K562 (cell line): ENCODE measurements at regions not wholly inside any gene's neighbourhood (a gene's known extent, or its start where the extent isn't known, plus 50 kb on each side); places are given as distances from the start of the nearest gene placed in this dataset.

Source experiments
- ATAC-seq: fragments of 200-7000 bp; cut with Tn5 transposase; 3 replicates; pipeline ENCODE4 v1.9.1; 2020; ENCODE audit warnings: moderate library complexity
- BruUV-seq: library from RNA; stranded (reverse); fragments of 400-500 nt; replicated peaks from 2 replicates; lab custom pipeline; 2021; lab: Mats Ljungman, UMichigan
- CTCF ChIA-PET: fragments of 300-600 bp; formaldehyde crosslinking; extraction: SDS; loops from one replicate; lab custom pipeline; 2021; ENCODE audit warnings: low intra/inter-chr PET ratio; lab: Yijun Ruan, JAX
- POLR2A ChIA-PET: fragments of 300-600, 350-650 bp; sonication (Branson Sonifier 250); formaldehyde crosslinking; extraction: SDS; loops from one replicate; lab custom pipeline; 2021; ENCODE audit warnings: antibody characterized with exemption, inconsistent platforms; lab: Yijun Ruan, JAX
- DNase-seq, 4 experiments: peaks; one replicate each; pipeline versions ENCODE4 v3.0.0 to v3.0.0-alpha.2; 2011 to 2018; ENCODE audit warnings: low spot score in 3 of 4, mixed read lengths in 3 of 4; ENCODE audit errors: extremely low read depth in 1 of 4
- FAIRE-seq: peaks from 2 replicates; lab custom pipeline; 2011; peaks lifted over from hg19 to GRCh38; lab: Jason Lieb, UNC
- H2AFZ ChIP-seq: 2 replicates; pipeline ENCODE4 v1.6.0; 2011; ENCODE audit warnings: low read depth, low read length, control low read depth, inconsistent platforms
- H3K27ac ChIP-seq: fragments of 200-600 bp; 3 replicates; pipeline ENCODE4 v1.8.0; 2011; ENCODE audit warnings: low read depth, mild to moderate bottlenecking, control low read depth, inconsistent platforms, low read length, moderate library complexity, mixed read lengths; ENCODE audit errors: extremely low read depth
- H3K27me3 ChIP-seq, 2 experiments: fragments of 300-600 bp in 1 of 2; 2 replicates in 1 of 2; 3 replicates in 1 of 2; pipeline versions ENCODE4 v1.6.0 to v1.8.0; 2011; ENCODE audit warnings: inconsistent platforms in 2 of 2, low read length in 2 of 2, mild to moderate bottlenecking in 1 of 2, mixed read lengths in 1 of 2, moderate library complexity in 1 of 2; ENCODE audit not compliant: control insufficient read depth in 2 of 2, insufficient read depth in 2 of 2
- H3K36me3 ChIP-seq: fragments of 300-600 bp; 3 replicates; pipeline ENCODE4 v1.8.0; 2011; ENCODE audit warnings: mild to moderate bottlenecking, low read length, inconsistent platforms; ENCODE audit not compliant: control insufficient read depth, insufficient read depth
- H3K4me1 ChIP-seq, 2 experiments: fragments of 200-600 bp in 1 of 2; replicated peaks in 1 of 2; 2 replicates in 1 of 2; 3 replicates in 1 of 2; pipeline versions ENCODE4 v1.5.1 to v1.8.0; 2011; ENCODE audit warnings: inconsistent platforms in 2 of 2, low read length in 2 of 2, mild to moderate bottlenecking in 1 of 2, mixed read lengths in 1 of 2, moderate library complexity in 1 of 2; ENCODE audit not compliant: control insufficient read depth in 2 of 2, insufficient read depth in 2 of 2
- H3K4me2 ChIP-seq: 2 replicates; pipeline ENCODE4 v1.6.1; 2011; ENCODE audit warnings: low read length, control low read depth, inconsistent platforms, mixed read lengths; ENCODE audit not compliant: insufficient read depth
- H3K4me3 ChIP-seq: fragments of 200-600 bp; sonication (generic), shearing (Covaris generic); 2 replicates; pipeline ENCODE4 v1.5.1; 2016; ENCODE audit warnings: control low read depth, inconsistent platforms
- H3K79me2 ChIP-seq: fragments of 200-600 bp; 3 replicates; pipeline ENCODE4 v1.8.0; 2011; ENCODE audit warnings: low read length, inconsistent platforms; ENCODE audit not compliant: control insufficient read depth, insufficient read depth
- H3K9ac ChIP-seq, 2 experiments: 2 replicates each; pipeline versions ENCODE4 v1.6.0 to v1.6.1; 2011; ENCODE audit warnings: low read depth in 2 of 2, low read length in 2 of 2, control low read depth in 1 of 2, inconsistent platforms in 1 of 2, mild to moderate bottlenecking in 1 of 2, mixed read lengths in 1 of 2; ENCODE audit not compliant: insufficient read depth in 1 of 2
- H3K9me1 ChIP-seq: one replicate; pipeline ENCODE4 v1.6.0; 2011; ENCODE audit warnings: inconsistent platforms, mild to moderate bottlenecking, low read length, moderate library complexity; ENCODE audit not compliant: control insufficient read depth, insufficient read depth
- H3K9me3 ChIP-seq: replicated peaks from 2 replicates; pipeline ENCODE4 v1.5.1; 2011; ENCODE audit warnings: low read depth, low read length, inconsistent platforms; ENCODE audit not compliant: control insufficient read depth, insufficient read depth
- H4K20me1 ChIP-seq: replicated peaks from 2 replicates; pipeline ENCODE4 v1.6.1; 2011; ENCODE audit warnings: low read length, inconsistent platforms, mixed read lengths; ENCODE audit not compliant: control insufficient read depth, insufficient read depth
- FOS ChIP-seq: IDR thresholded peaks from 3 replicates; pipeline ENCODE4 v1.6.1; 2011; ENCODE audit not compliant: insufficient read length; ENCODE audit errors: extremely low read depth
- HDAC2 ChIP-seq: fragments of 450-650 bp; IDR thresholded peaks from 2 replicates; pipeline ENCODE4 v1.6.1; 2016; ENCODE audit warnings: mild to moderate bottlenecking
- KDM5B ChIP-seq: fragments of 200-600 bp; sonication (generic); IDR thresholded peaks from 2 replicates; pipeline ENCODE4 v1.6.1; 2012; ENCODE audit warnings: low read depth, mild to moderate bottlenecking, moderate library complexity, low read length, control low read depth, inconsistent platforms; ENCODE audit not compliant: insufficient replicate concordance
- MBD2 ChIP-seq: sonication (generic); IDR thresholded peaks from 2 replicates; pipeline ENCODE4 v1.6.1; 2016; ENCODE audit warnings: low read depth, borderline replicate concordance
- MCM2 ChIP-seq: fragments of 450-650 bp; IDR thresholded peaks from 2 replicates; pipeline ENCODE4 v1.6.1; 2017; ENCODE audit warnings: low read depth, mild to moderate bottlenecking
- NCOA4 ChIP-seq: fragments of 450-650 bp; IDR thresholded peaks from 2 replicates; pipeline ENCODE4 v1.6.1; 2018; ENCODE audit warnings: mild to moderate bottlenecking; ENCODE audit not compliant: partially characterized antibody
- NFXL1 ChIP-seq: fragments of 450-650 bp; formaldehyde crosslinking; IDR thresholded peaks from 2 replicates; pipeline ENCODE4 v1.4.0; 2021; ENCODE audit warnings: mild to moderate bottlenecking
- POLR3G ChIP-seq: IDR thresholded peaks from 2 replicates; pipeline ENCODE4 v1.6.1; 2011; ENCODE audit not compliant: insufficient read length, insufficient replicate concordance; ENCODE audit errors: extremely low read depth
- RAD21 ChIP-seq, 2 experiments: fragments of 250-450 bp in 1 of 2; fragments of 450-650 bp in 1 of 2; sonication (Bioruptor Pico) in 1 of 2; formaldehyde crosslinking in 1 of 2; IDR thresholded peaks in 1 of 2; conservative IDR thresholded peaks in 1 of 2; 2 replicates each; pipeline versions ENCODE4 v1.4.0 to v1.8.0; 2020 to 2022; ENCODE audit warnings: mild to moderate bottlenecking in 2 of 2, moderate library complexity in 1 of 2
- SIN3B ChIP-seq: fragments of 450-650 bp; IDR thresholded peaks from 2 replicates; pipeline ENCODE4 v1.6.1; 2017; ENCODE audit warnings: low read depth, mild to moderate bottlenecking, moderate library complexity
- TAF15 ChIP-seq: fragments of 200-400 bp; formaldehyde crosslinking; IDR thresholded peaks from 2 replicates; pipeline ENCODE4 v1.6.1; 2017; ENCODE audit warnings: mild to moderate bottlenecking, low read depth, low read length, moderate library complexity
- ZC3H8 ChIP-seq: fragments of 450-650 bp; IDR thresholded peaks from 2 replicates; pipeline ENCODE4 v1.6.1; 2017
- ZNF354B ChIP-seq: fragments of 250-450 bp; sonication (Bioruptor Pico); IDR thresholded peaks from 2 replicates; pipeline ENCODE4 v1.4.0; 2020
- ZNF445 ChIP-seq: fragments of 250-450 bp; sonication (Bioruptor Pico); IDR thresholded peaks from 2 replicates; pipeline ENCODE4 v1.4.0; 2020; ENCODE audit warnings: low read depth, mild to moderate bottlenecking, moderate library complexity
- ZNF699 ChIP-seq: fragments of 250-450 bp; sonication (Bioruptor Pico); IDR thresholded peaks from 2 replicates; pipeline ENCODE4 v1.8.0; 2021; ENCODE audit warnings: mild to moderate bottlenecking, moderate library complexity; ENCODE audit not compliant: insufficient replicate concordance
- ZNF75A ChIP-seq: fragments of 450-650 bp; formaldehyde crosslinking; IDR thresholded peaks from 2 replicates; pipeline ENCODE4 v1.4.0; 2020; ENCODE audit warnings: mild to moderate bottlenecking
- ZNF780A ChIP-seq: fragments of 250-450 bp; sonication (Bioruptor Pico); IDR thresholded peaks from 2 replicates; pipeline ENCODE4 v1.5.0; 2021; ENCODE audit warnings: mild to moderate bottlenecking
- whole genome bisulfite sequencing: fragments of 100-300 bp; shearing (Covaris generic); methylation state at CpG from one replicate; pipeline ENCODE4 v1.1.6; 2016; ENCODE audit warnings: low coverage, mixed read lengths; ENCODE audit not compliant: insufficient coverage; ENCODE audit errors: missing lambda C conversion rate; 5-methylcytosine and 5-hydroxymethylcytosine counted together
- in situ Hi-C: fragments of 300-500 bp; cut with MboI; formaldehyde crosslinking; loops from 4 replicates; pipeline ENCODE4 v1.15.0; 2018; ENCODE audit warnings: inconsistent platforms, mixed read lengths
- intact Hi-C: fragments of 100-400 bp; cut with micrococcal nuclease; formaldehyde crosslinking; loops from 2 replicates; pipeline ENCODE4 v1.14.2; 2022
- TF ChIP-seq, protein P1 (sequence below): fragments of 450-650 bp; IDR thresholded peaks from 2 replicates; pipeline ENCODE4 v1.6.1; 2016; ENCODE audit warnings: low read depth

DNA sequence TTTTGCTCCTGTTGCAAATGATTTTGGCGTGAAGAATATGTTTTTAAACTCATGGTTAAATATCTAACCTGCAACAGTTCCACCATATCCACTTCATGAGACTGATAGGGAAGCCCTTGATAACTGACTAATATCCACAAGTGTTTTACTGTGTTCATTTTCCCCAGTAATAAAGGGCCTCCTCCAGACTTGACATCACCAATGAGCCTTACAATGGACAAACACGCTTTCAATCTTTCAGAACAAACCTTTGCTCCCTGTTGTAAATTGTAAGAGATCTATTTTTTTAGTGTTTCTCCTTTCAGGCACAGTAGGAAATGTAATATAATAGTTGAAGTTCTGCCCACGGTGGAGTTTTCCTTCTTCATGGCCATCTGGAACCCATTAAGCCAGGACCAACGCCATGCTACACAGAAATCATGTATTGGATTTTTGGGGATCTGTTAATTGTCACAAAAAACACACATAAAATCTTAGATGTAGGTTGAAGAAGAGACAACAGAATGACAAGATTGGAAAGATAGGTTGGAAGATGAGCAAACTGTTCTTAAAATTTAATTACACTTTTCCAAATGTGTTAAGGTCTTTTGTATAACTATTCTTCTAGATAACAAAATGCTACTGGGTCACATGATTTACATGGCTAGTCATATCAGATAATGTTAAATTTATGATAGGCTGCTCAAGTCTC is 1030.1 kb downstream of the FSTL5 start:
- Histone ChIP-seq H2AFZ (no peak overlapping the region), H3K27me3 (no peaks in the 10 kb centered on the region), H4K20me1 (no peaks in the 10 kb centered on the region), H3K9me3 (no peaks in the 10 kb centered on the region), H3K4me2 (no peak overlapping the region), H3K79me2 (no peaks in the 10 kb centered on the region), H3K27ac (no peak overlapping the region), H3K4me3 (no peak overlapping the region), H3K4me1 (no peaks in the 10 kb centered on the region), H3K9me1 (no peaks in the 10 kb centered on the region), H3K9ac (no peak overlapping the region), H3K36me3 (no peaks in the 10 kb centered on the region)
- WGBS: 0% methylated on average over 2 of the region's 4 CpGs
- no peak for DNase-seq
- FAIRE-seq: no peak
- ATAC-seq: no peak
- intact Hi-C loops: no loop called here
- no TSS peak for BruUV-seq
- ChIA-PET CTCF (no interaction called here), POLR2A (no interaction called here)
- in situ Hi-C loops: no loop called here
- TF ChIP-seq NCOA4: no peak
- TF ChIP-seq ZNF445 (CRISPR knock-in tag): no peak
- no peak for TF ChIP-seq ZC3H8
- no peak for TF ChIP-seq MBD2
- no peak for TF ChIP-seq RAD21 (CRISPR knock-in tag; conservative IDR thresholded peaks at IDR 0.05 in 1 of 2, IDR thresholded peaks at IDR 0.05 in 1 of 2)
- no peak for TF ChIP-seq POLR3G
- TF ChIP-seq HDAC2: no peak
- TF ChIP-seq NFXL1 (CRISPR knock-in tag): no peak
- no peak for TF ChIP-seq MCM2
- TF ChIP-seq ZNF780A: no peak
- TF ChIP-seq FOS: no peak
- TF ChIP-seq ZNF75A (CRISPR knock-in tag): no peak
- TF ChIP-seq KDM5B: no peak
- TF ChIP-seq SIN3B: no peak
- TF ChIP-seq TAF15: no peak
- TF ChIP-seq, protein P1, sequence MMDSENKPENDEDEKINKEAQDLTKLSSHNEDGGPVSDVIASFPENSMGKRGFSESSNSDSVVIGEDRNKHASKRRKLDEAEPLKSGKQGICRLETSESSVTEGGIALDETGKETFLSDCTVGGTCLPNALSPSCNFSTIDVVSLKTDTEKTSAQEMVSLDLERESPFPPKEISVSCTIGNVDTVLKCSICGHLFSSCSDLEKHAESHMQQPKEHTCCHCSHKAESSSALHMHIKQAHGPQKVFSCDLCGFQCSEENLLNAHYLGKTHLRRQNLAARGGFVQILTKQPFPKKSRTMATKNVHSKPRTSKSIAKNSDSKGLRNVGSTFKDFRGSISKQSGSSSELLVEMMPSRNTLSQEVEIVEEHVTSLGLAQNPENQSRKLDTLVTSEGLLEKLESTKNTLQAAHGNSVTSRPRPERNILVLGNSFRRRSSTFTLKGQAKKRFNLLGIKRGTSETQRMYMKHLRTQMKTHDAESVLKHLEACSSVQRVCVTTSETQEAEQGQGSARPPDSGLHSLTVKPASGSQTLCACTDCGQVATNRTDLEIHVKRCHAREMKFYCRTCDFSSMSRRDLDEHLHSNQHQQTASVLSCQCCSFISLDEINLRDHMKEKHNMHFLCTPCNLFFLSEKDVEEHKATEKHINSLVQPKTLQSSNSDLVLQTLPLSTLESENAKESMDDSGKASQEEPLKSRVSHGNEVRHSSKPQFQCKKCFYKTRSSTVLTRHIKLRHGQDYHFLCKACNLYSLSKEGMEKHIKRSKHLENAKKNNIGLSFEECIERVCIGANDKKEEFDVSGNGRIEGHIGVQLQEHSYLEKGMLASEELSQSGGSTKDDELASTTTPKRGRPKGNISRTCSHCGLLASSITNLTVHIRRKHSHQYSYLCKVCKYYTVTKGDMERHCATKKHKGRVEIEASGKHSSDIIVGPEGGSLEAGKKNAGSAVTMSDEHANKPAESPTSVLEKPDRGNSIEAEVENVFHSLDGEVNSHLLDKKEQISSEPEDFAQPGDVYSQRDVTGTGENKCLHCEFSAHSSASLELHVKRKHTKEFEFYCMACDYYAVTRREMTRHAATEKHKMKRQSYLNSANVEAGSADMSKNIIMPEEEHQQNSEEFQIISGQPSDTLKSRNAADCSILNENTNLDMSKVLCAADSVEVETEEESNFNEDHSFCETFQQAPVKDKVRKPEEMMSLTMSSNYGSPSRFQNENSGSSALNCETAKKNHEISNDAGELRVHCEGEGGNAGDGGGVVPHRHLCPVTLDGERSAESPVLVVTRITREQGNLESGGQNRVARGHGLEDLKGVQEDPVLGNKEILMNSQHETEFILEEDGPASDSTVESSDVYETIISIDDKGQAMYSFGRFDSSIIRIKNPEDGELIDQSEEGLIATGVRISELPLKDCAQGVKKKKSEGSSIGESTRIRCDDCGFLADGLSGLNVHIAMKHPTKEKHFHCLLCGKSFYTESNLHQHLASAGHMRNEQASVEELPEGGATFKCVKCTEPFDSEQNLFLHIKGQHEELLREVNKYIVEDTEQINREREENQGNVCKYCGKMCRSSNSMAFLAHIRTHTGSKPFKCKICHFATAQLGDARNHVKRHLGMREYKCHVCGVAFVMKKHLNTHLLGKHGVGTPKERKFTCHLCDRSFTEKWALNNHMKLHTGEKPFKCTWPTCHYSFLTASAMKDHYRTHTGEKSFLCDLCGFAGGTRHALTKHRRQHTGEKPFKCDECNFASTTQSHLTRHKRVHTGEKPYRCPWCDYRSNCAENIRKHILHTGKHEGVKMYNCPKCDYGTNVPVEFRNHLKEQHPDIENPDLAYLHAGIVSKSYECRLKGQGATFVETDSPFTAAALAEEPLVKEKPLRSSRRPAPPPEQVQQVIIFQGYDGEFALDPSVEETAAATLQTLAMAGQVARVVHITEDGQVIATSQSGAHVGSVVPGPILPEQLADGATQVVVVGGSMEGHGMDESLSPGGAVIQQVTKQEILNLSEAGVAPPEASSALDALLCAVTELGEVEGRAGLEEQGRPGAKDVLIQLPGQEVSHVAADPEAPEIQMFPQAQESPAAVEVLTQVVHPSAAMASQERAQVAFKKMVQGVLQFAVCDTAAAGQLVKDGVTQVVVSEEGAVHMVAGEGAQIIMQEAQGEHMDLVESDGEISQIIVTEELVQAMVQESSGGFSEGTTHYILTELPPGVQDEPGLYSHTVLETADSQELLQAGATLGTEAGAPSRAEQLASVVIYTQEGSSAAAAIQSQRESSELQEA: no peak
- no peak for TF ChIP-seq ZNF354B
- no peak for TF ChIP-seq ZNF699
